Effector memory CD8-positive, alpha-beta T cell (primary cell): ENCODE measurements at regions not wholly inside any gene's neighbourhood (a gene's known extent, or its start where the extent isn't known, plus 50 kb on each side); places are given as distances from the start of the nearest gene placed in this dataset.
"Not testable (repeated sequence)": the region's sequence is repeated elsewhere in the genome, so short reads cannot be mapped to it uniquely, and the experiment has no call there.

Experiments
- ATAC-seq: fragments of 150-1000 bp; cut with Tn5 transposase; replicated peaks from 2 replicates; pipeline ENCODE4 v1.10.0; 2021; ENCODE audit warnings: mild to moderate bottlenecking, moderate library complexity
- DNase-seq, 3 experiments: peaks; one replicate each; pipeline ENCODE4 v3.0.0; 2021
- H3K27ac Mint-ChIP-seq, 2 donors: one replicate each; pipeline ENCODE4 v1.8.0; 2022; ENCODE audit warnings: mild to moderate bottlenecking in 2 of 2, mixed read lengths in 2 of 2, moderate library complexity in 2 of 2
- H3K27me3 Mint-ChIP-seq, 2 donors: one replicate each; pipeline ENCODE4 v1.8.0; 2022; ENCODE audit warnings: mixed read lengths in 2 of 2
- H3K36me3 Mint-ChIP-seq: one replicate; pipeline ENCODE4 v1.8.0; 2022; ENCODE audit warnings: mild to moderate bottlenecking, moderate library complexity, mixed read lengths; ENCODE audit not compliant: insufficient read depth
- H3K4me1 Mint-ChIP-seq, 2 donors: one replicate each; pipeline ENCODE4 v1.8.0; 2022; ENCODE audit warnings: low read depth in 2 of 2, mixed read lengths in 2 of 2
- H3K4me3 Mint-ChIP-seq, 2 donors: one replicate each; pipeline ENCODE4 v1.8.0; 2022; ENCODE audit warnings: mild to moderate bottlenecking in 2 of 2, mixed read lengths in 2 of 2, moderate library complexity in 2 of 2
- H3K9me3 Mint-ChIP-seq, 2 donors: one replicate each; pipeline ENCODE4 v1.8.0; 2022; ENCODE audit warnings: mixed read lengths in 2 of 2

DNA sequence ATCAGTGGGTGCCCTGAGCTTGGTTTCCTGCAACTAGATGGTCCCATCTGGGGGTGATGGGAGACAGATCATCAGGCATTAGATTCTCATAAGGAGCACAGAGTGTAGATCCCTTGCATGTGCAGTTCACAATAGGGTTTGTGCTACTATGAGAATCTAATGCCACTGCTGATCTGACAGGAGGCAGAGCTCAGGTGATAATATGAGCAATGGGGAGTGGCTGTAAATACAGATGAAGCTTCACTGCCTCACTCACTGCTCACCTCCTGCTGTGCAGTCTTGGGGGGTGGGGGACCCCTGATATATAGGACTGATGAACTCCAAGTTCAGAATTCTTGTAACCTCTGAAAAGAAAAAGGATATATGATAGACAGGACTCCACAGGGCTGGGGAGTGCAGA, 108.0 kb downstream of the RIN2 start:
- Mint-ChIP-seq H3K27me3 (peaks cover 8 to 37% of the 10 kb centered on the region in 2 donors), H3K27ac (no peak overlapping the region), H3K36me3 (no peaks in the 10 kb centered on the region), H3K4me3 (no peak overlapping the region), H3K9me3 (peaks cover 2 to 5% of the 10 kb centered on the region in 2 donors), H3K4me1 (no peaks in the 10 kb centered on the region)
- DNase-seq (no peak), ATAC-seq (no peak)

DNA sequence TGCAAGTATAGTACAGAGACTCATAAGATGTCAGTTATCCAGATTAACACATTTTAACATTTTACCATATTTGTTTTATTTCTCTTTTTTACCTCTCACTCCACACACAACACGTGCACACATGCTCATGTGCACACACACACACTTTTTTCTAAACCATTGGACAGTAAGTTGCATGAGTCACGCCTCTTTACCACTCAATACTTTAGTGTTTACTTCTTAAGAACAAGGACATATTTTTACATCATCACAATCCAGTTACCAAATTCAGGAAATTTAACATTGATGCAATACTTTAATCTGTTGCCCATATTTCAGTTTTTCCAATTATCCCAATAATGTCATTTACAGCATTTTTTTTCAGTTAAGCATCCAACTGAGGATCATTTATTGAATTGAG, 109.0 kb downstream of the RIN2 start:
- H3K27ac Mint-ChIP-seq, result no peak overlapping the region
- no peaks in the 10 kb centered on the region for H3K4me1 Mint-ChIP-seq
- H3K4me3 Mint-ChIP-seq, result no peak overlapping the region
- no peak for ATAC-seq
- peaks cover 0 to 2% of the 10 kb centered on the region in 2 donors for H3K9me3 Mint-ChIP-seq
- peaks cover 8 to 30% of the 10 kb centered on the region in 2 donors for H3K27me3 Mint-ChIP-seq
- no peaks in the 10 kb centered on the region for H3K36me3 Mint-ChIP-seq
- no peak for DNase-seq

DNA sequence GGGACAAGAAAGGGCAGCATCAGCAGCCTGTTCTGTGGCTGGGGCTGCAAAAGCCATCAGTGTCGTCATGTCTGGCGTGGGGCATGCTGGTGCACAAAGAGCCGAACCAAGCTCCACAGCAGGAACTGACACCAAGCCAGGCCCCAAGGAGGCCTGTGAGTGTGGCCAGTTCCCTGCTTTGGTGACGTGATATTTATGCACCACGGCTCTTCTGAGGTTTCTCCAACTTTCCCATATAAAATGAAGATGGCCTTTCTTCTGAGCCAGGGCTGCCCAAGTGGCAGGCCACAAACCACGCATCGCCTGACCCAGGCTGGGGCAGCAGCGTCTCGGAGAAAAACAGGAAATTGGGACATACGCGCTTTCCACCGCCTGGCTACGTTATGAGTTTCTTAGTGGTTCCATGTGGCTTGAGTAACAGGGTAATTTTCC, 109.9 kb downstream of the RIN2 start:
- DNase-seq (no peak), ATAC-seq (no peak)
- peaks cover 8 to 26% of the 10 kb centered on the region in 2 donors for H3K27me3 Mint-ChIP-seq
- no peaks in the 10 kb centered on the region for H3K4me1 Mint-ChIP-seq
- H3K9me3 Mint-ChIP-seq, result peaks cover 0 to 2% of the 10 kb centered on the region in 2 donors
- H3K4me3 Mint-ChIP-seq, result no peak overlapping the region
- H3K27ac Mint-ChIP-seq, result no peak overlapping the region
- no peaks in the 10 kb centered on the region for H3K36me3 Mint-ChIP-seq

DNA sequence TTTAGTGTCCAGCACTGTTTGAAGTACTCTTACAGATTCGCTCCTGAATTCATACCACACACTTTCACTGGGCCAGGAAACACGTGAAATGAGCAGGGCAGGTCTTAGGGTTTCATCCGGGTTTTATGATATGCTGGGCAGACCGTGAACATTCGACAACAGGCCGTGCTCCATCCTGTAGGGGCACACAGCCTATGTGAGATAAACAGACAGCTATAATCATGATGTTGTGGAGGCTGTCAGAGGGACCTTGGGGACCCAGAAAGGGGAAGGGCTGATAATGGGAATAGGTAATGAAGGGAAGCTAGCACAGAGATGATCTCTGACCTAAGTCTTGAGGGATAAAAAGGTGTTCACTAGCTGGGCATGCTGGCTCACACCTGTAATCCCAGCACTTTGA, 110.4 kb downstream of the RIN2 start:
- no peaks in the 10 kb centered on the region for H3K36me3 Mint-ChIP-seq
- H3K4me1 Mint-ChIP-seq, result no peaks in the 10 kb centered on the region
- DNase-seq (no peak), ATAC-seq (no peak)
- H3K27ac Mint-ChIP-seq, result no peak overlapping the region
- peaks cover 8 to 22% of the 10 kb centered on the region in 2 donors for H3K27me3 Mint-ChIP-seq
- peaks cover 0 to 2% of the 10 kb centered on the region in 2 donors for H3K9me3 Mint-ChIP-seq
- H3K4me3 Mint-ChIP-seq, result no peak overlapping the region

DNA sequence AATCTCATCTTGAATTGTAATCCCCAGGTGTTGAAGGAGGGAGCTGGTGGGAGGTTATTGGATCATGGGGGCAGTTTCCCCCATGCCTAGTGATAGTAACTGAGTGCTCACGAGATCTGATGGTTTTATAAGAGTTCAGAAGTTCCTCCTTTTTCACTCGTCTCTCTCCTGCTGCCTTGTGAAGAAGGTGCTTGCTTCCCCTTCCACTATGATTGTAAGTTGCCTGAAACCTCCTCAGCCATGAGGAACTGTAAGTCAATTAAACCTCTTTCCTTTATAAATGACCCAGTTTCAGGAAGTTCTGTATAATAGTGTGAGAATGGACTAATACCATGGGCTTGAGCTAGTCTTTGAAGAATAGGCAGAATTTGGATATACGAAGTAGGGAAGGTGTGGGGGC, 113.9 kb downstream of the RIN2 start:
- no peak overlapping the region for H3K27ac Mint-ChIP-seq
- H3K4me1 Mint-ChIP-seq, result no peaks in the 10 kb centered on the region
- no peaks in the 10 kb centered on the region for H3K36me3 Mint-ChIP-seq
- DNase-seq (no peak), ATAC-seq (no peak)
- H3K9me3 Mint-ChIP-seq, result no peaks in the 10 kb centered on the region
- peaks cover 6 to 9% of the 10 kb centered on the region in 2 donors for H3K27me3 Mint-ChIP-seq
- H3K4me3 Mint-ChIP-seq, result no peak overlapping the region

DNA sequence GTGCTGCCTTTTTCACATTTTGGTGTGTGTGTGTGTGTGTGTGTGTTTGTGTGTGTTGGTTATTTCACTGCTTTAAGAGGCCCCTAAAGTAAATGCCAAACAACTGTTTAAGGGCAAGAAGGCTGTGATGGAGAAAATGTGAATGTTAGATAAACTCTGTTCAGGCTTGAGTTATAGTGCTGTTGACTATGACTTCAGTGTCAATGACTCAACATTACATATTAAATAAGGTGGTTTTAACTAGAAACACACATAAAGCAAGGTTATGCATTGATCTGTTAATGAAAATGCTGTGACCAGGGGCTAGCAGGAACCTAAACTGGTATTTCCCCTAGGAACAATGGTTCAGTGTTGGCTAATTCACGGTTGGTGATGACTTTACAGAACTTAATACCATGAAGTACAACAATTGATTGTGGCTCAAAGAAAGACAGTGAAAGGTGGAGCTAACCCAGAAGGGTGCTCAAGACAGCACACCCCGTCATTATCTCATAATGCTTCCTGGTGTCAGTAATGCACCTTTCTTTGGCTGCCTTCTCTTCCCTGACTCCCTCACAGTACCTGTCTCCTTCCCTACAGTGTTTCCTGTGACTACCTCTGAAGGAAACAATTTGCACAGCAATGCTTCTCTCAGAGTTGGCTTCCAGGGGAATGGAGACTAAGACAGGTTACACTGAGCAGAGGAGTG, 116.1 kb downstream of the RIN2 start:
- H3K27ac Mint-ChIP-seq, result no peak overlapping the region
- no peak overlapping the region for H3K4me3 Mint-ChIP-seq
- ATAC-seq, result no peak
- DNase-seq, result no peak
- H3K36me3 Mint-ChIP-seq, result no peaks in the 10 kb centered on the region
- H3K27me3 Mint-ChIP-seq, result no peaks in the 10 kb centered on the region
- no peaks in the 10 kb centered on the region for H3K4me1 Mint-ChIP-seq
- H3K9me3 Mint-ChIP-seq, result no peaks in the 10 kb centered on the region

DNA sequence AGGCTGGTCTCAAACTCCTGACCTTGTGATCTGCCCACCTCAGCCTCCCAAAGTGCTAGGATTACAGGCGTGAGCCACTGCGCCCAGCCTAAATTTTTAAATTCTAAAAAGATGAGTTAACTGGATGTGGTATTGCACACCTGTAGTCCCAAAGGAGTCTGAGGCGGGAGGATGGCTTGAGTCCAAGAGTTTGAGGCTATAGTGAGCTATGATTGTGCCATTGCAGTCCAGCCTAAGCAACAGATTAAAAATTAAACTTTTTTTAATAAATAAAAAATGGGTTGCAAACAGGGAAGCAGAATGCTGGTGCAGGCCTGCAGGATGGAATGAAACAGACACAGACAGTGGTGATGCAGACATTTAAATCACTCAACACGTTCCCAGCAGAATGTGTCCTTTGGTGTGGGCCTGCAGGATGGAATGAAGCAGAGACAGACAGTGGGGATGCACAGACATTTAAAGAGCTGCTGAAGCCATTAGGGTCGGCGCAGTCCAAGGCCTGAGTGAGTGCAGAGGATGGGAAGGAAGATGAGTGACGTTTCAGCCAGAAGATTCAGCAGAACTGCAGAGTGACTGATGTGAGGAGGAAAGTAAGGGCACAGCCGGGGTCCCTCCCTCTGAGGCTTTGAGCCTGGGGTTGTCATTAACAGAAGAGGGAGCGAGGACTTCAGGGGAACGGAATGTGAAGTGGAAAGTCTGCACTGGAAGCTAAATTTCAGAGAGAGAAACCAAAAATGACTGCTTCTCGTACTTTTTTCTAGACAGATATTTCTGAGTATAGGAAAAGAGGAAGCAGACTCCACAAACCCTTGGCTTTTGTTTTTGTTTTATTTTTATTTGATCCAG, 117.5 kb downstream of the RIN2 start:
- DNase-seq (no peak), ATAC-seq (no peak)
- no peaks in the 10 kb centered on the region for H3K36me3 Mint-ChIP-seq
- no peaks in the 10 kb centered on the region for H3K4me1 Mint-ChIP-seq
- H3K27ac Mint-ChIP-seq, result no peak overlapping the region
- no peak overlapping the region for H3K4me3 Mint-ChIP-seq
- no peaks in the 10 kb centered on the region for H3K27me3 Mint-ChIP-seq
- H3K9me3 Mint-ChIP-seq, result no peaks in the 10 kb centered on the region

DNA sequence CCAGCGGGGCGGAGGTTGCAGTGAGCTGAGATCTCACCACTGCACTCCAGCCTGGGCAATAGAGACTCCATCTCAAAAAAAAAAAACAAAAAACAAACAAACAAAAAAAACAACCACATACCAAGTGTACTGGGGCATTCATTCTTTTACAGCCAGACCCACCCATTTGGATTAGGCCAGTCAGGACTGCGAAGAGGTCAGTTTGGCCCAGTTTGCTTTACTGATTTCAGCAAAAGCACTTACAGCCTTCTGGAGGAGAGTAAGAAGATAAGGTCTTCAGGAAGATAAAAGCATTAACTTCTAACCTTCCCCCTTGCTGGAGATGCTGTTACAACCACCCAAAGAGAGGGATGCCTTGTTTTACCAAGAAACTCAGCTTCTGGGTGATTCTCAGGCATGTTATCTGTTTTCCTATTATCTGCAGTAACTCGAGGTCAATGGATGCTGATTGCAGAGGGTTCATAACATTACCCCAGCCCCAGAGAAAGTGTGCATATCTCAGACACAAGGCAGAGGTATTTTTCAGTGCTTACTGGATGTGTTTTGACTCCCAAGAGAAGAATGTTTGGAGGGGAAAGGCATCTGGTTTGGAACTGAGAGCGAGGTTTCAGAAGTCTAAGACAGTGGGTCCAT, 118.9 kb downstream of the RIN2 start:
- no peak for ATAC-seq
- no peak overlapping the region for H3K27ac Mint-ChIP-seq
- no peak overlapping the region for H3K4me3 Mint-ChIP-seq
- no peaks in the 10 kb centered on the region for H3K4me1 Mint-ChIP-seq
- H3K27me3 Mint-ChIP-seq, result no peaks in the 10 kb centered on the region
- H3K9me3 Mint-ChIP-seq, result no peaks in the 10 kb centered on the region
- no peak for DNase-seq
- no peaks in the 10 kb centered on the region for H3K36me3 Mint-ChIP-seq

DNA sequence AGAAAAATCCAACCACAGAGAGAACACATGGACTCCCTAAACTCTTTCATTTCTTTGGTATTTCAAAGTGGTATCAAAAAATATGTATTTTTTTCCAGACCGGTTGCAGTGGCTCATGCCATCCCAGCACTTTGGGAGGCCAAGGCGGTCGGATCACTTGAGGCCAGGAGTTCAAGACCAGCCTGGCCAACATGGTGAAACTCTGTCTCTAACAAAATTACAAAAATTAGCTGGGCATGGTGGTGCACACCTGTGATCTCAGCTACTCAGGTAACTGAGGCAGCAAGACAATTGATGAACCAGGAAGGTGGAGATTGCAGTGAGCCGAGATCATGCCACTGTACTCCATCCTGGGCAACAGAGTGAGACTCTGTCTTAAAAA, 121.8 kb downstream of the RIN2 start:
- ATAC-seq, H3K27me3 Mint-ChIP-seq, H3K9me3 Mint-ChIP-seq, H3K36me3 Mint-ChIP-seq, H3K27ac Mint-ChIP-seq, DNase-seq, H3K4me1 Mint-ChIP-seq, H3K4me3 Mint-ChIP-seq: not testable (repeated sequence)

DNA sequence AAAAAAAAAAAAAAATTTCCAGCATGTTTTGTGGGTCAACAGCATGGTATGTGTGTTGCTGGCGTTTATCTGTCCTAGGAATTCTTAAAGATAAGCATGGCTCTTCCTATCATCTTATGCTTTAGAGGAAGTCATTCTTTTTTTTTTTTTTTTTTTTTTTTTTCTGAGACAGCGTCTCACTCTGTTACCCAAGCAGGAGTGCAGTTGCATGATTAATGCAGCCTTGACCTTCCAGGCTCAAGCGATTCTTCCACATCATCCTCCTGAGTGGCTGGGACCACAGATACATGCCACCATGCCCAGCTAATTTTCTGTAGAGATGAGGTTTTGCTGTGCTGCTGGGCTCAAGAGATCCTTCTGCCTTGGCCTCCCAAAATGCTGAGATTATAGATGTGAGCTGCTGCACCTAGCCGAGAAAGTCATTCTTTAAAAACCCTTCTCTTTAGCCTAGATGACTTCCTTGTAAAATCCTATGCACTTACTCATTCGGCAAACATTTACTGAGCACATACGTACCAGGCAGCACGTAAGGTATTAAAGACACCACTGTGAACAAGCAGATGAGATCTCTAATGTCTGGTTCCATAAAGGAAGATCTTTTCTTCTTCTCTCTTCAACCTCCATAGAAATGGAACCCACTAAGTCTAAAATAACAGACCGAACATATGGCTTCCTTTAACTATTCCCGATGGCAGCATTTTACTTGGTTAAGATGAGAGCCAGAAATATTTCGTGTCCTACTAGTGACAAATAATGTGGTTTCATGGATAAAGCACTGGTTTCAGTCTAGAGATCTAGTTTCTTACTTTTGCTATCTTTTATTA, 122.4 kb downstream of the RIN2 start:
- Mint-ChIP-seq H3K4me1 (no peaks in the 10 kb centered on the region), H3K4me3 (no peak overlapping the region), H3K27ac (no peak overlapping the region), H3K36me3 (no peaks in the 10 kb centered on the region), H3K9me3 (no peaks in the 10 kb centered on the region), H3K27me3 (peaks cover 0 to 8% of the 10 kb centered on the region in 2 donors)
- DNase-seq (no peak), ATAC-seq (no peak)

DNA sequence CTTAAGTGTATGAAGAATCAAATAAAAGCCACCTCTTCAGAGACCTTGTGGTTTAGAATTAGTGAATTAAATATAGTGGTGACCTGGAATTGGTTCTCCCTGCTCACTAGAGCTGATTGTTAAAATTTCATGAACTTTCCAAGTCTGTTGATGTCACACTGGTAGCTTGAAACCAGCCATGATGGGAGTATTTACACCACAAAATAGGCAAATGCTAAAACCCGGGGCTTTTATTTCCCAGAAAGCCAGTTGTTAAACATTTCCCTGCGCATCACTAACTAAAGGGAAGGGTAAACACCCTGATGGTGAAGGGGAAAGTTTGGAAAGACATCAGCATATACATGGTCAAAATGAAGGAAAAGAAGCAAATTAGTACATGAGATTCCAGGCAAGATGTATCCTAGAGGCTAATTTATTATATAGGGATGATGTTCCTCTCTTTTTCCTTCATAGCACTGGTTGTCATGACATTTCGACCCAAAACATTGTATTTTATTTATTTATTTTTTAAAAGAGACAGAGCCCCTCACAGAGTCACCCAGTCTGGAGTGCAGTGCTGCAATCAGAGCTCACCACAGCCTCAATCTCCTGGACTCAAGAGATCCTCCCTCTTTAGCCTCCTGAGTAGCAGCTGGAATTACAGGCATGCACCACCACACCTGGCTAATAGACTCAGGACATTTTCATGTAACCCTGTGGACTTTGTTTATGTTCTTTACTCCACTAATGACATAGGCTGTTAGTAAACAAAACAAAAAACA, 123.2 kb downstream of the RIN2 start:
- Mint-ChIP-seq H3K36me3 (no peaks in the 10 kb centered on the region), H3K4me1 (no peaks in the 10 kb centered on the region), H3K4me3 (no peak overlapping the region), H3K27me3 (peaks cover 0 to 8% of the 10 kb centered on the region in 2 donors), H3K27ac (no peak overlapping the region), H3K9me3 (no peaks in the 10 kb centered on the region)
- DNase-seq, result no peak
- no peak for ATAC-seq

DNA sequence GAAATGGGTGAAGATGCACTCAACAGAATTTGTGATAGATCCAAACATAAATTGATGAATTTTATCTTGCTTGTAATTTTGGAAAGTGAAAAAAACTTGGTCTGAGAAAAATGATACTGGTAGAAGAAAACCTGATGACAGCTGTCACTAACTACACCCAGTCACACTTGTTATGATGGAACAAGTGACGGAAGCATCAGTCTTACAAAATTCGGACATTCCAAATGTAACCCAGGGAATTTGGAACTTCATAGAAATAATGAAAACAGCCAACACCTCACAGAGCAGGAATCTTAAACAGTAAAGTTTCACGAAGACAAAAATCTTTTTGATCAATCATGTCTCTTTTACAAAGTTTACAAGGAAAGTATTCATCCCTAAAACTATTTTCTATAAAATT, 123.9 kb downstream of the RIN2 start:
- no peak overlapping the region for H3K4me3 Mint-ChIP-seq
- peaks cover 0 to 8% of the 10 kb centered on the region in 2 donors for H3K27me3 Mint-ChIP-seq
- no peaks in the 10 kb centered on the region for H3K36me3 Mint-ChIP-seq
- H3K9me3 Mint-ChIP-seq, result no peaks in the 10 kb centered on the region
- no peak for DNase-seq
- ATAC-seq, result no peak
- H3K27ac Mint-ChIP-seq, result no peak overlapping the region
- no peaks in the 10 kb centered on the region for H3K4me1 Mint-ChIP-seq

DNA sequence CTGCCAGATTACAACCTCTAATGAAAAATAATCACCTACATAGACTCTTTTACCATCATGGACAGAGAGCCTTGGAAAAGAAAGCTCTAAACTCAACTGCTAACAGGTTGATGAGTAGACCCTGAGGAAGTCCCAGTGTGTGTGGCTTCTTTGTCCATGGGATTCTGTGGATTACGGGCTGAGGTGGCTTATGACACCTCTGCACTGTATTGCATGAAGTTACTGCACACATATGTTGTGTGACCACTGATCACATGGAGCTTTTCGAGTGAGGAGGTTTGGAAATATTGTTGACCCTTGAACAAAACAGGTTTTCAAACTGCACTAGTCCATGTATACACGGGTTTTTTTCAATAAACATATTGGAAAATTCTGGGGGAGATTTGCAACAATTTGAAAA, 124.4 kb downstream of the RIN2 start:
- H3K36me3 Mint-ChIP-seq, result no peaks in the 10 kb centered on the region
- no peak overlapping the region for H3K27ac Mint-ChIP-seq
- peaks cover 0 to 8% of the 10 kb centered on the region in 2 donors for H3K27me3 Mint-ChIP-seq
- no peak overlapping the region for H3K4me3 Mint-ChIP-seq
- H3K9me3 Mint-ChIP-seq, result no peaks in the 10 kb centered on the region
- H3K4me1 Mint-ChIP-seq, result no peaks in the 10 kb centered on the region
- ATAC-seq, result no peak
- no peak for DNase-seq
